IPS DF 6.9 (cell line): ENCODE measurements at regions not wholly inside any gene's neighbourhood (a gene's known extent, or its start where the extent isn't known, plus 50 kb on each side); places are given as distances from the start of the nearest gene placed in this dataset.

Experiments used
- DNase-seq: peaks from one replicate; pipeline ENCODE4 v3.0.0-alpha.2; 2013; ENCODE audit warnings: low read depth, low spot score
- H3K27ac ChIP-seq: one replicate; pipeline ENCODE4 v1.5.1; 2013; ENCODE audit warnings: low read length, control low read depth
- H3K27me3 ChIP-seq: 2 replicates; pipeline ENCODE4 v1.6.1; 2013; ENCODE audit warnings: mild to moderate bottlenecking, low read length; ENCODE audit not compliant: control insufficient read depth, insufficient read depth
- H3K36me3 ChIP-seq: 2 replicates; pipeline ENCODE4 v1.6.1; 2013; ENCODE audit warnings: low read length; ENCODE audit not compliant: control insufficient read depth, insufficient read depth
- H3K4me1 ChIP-seq: 2 replicates; pipeline ENCODE4 v1.6.1; 2013; ENCODE audit warnings: low read length; ENCODE audit not compliant: control insufficient read depth, insufficient read depth
- H3K4me3 ChIP-seq: 2 replicates; pipeline ENCODE4 v1.5.1; 2013; ENCODE audit warnings: mild to moderate bottlenecking, low read length
- H3K9me3 ChIP-seq: 2 replicates; pipeline ENCODE4 v1.6.1; 2013; ENCODE audit warnings: low read length, inconsistent platforms; ENCODE audit not compliant: control insufficient read depth, insufficient read depth
- WGBS: extraction: QIAGEN DNeasy Blood & Tissue Kit; methylation state at CpG from one replicate; pipeline ENCODE4 v1.1.7; 2013; ENCODE audit warnings: mixed read lengths, missing lambda C conversion rate; ENCODE audit not compliant: insufficient read length, insufficient coverage; 5-methylcytosine and 5-hydroxymethylcytosine counted together

DNA sequence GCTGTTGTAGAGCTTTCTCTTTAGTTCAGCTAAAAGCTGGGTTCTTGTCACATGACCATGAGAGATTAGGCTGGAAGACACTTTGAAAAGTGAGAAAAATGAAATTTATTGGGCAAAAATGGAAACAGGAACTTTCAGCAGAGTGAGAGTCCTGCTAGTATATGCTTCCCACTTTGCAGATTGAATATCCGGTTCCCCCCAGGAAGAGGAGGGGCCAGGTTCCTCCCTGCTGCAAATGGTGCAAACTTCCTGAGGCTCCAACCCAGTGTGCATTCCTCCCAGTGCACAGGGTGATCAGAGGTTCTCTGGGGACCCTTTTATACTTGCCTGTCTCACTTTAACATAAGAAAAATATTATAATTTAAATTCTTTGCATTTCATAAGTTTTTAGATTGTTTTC, 119.9 kb upstream of the SPIN4 start:
- no peak for DNase-seq
- no peak overlapping the region for H3K4me3 ChIP-seq
- no peaks in the 10 kb centered on the region for H3K4me1 ChIP-seq
- H3K9me3 ChIP-seq = no peaks in the 10 kb centered on the region
- no peaks in the 10 kb centered on the region for H3K36me3 ChIP-seq
- no peak overlapping the region for H3K27ac ChIP-seq
- no CpG with 5 or more reads among the region's 1 CpG for WGBS
- H3K27me3 ChIP-seq = no peaks in the 10 kb centered on the region

DNA sequence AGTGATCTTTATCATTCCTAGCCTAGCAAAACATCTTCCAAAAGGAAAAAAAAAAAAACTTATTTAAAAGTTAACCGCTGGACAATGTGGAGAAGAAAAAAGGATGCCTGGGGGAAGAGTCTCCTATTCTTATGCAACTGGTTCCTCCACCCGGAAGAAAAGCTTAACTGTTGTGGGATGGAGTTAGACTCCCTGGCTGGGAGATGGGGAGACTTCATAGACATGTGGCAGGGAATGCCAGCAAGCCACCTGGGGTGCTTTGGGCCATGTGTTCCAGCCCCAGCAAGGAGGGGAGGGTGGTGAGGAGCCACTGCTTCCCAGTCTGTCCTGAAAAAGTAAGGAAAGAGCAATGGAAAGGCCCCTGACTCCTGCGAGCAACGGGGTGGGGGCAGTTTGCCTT, 119.4 kb upstream of the SPIN4 start:
- no peaks in the 10 kb centered on the region for H3K27me3 ChIP-seq
- H3K4me1 ChIP-seq = no peaks in the 10 kb centered on the region
- no peaks in the 10 kb centered on the region for H3K9me3 ChIP-seq
- WGBS = no CpG with 5 or more reads among the region's 4 CpGs
- H3K36me3 ChIP-seq = no peaks in the 10 kb centered on the region
- H3K4me3 ChIP-seq = no peak overlapping the region
- no peak overlapping the region for H3K27ac ChIP-seq
- DNase-seq = no peak

DNA sequence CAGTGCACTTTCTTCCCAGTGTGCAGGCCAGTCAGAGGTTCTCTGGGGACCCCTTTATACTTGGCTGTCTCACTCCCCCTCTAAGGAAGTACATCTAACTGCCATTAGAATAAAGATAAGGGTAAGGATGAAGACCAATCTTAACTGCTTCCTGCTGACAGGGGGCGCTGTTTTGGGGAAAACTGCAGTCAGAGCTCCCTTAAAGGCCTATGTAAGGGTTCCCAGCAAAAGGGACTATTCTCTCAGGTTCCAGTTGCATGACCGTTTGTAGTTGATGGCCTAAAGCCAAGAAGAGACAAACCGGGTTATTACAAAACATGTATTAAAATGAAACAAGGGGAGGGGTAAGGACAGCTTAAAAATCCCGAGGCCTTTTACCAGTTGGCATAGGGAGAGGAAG, 115.6 kb upstream of the SPIN4 start:
- Histone ChIP-seq H3K4me3 (no peak overlapping the region), H3K27me3 (no peaks in the 10 kb centered on the region), H3K4me1 (no peaks in the 10 kb centered on the region), H3K9me3 (no peaks in the 10 kb centered on the region), H3K36me3 (no peaks in the 10 kb centered on the region), H3K27ac (no peak overlapping the region)
- no CpG with 5 or more reads among the region's 4 CpGs for WGBS
- no peak for DNase-seq

DNA sequence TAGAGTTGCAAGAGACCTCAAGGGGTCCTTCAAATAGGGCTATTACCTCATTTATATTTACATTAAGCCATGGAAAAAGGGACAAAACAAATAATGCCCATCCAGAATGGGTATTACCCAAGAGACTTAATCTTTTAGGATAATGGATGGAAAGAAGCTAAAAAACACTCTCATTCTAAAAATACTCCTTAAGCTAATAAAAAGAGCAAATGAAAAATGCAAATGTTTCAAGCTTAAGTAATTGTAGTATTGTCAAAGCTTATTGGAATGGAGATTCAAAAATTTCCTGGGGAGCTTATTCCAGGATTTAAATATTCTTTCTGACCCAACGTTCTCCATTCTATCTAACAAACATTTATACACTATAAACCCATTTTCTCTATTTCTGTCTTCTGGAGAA, 107.8 kb upstream of the SPIN4 start:
- no peaks in the 10 kb centered on the region for H3K4me1 ChIP-seq
- H3K27me3 ChIP-seq = no peaks in the 10 kb centered on the region
- no CpG with 5 or more reads among the region's 1 CpG for WGBS
- H3K27ac ChIP-seq = no peak overlapping the region
- H3K36me3 ChIP-seq = no peaks in the 10 kb centered on the region
- no peak for DNase-seq
- H3K4me3 ChIP-seq = no peak overlapping the region
- H3K9me3 ChIP-seq = no peaks in the 10 kb centered on the region

DNA sequence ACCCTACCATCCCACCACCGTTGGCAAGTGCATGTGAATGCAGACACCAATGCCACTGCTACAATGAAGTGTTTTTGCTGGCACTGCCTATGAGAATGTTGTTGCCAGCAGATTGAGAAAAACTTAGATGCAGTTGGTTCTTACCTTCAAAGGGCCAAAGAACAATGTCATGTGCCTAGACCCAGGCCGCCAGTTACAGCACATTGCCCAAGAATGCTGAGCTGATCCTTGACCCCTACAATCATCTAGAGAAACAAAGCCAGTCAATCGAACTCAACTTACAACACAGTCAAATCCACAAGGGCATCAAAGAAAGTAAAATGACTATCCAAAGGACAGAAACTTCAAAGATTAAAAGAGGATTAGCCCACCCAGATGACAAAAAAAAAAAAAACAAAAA, 102.4 kb upstream of the SPIN4 start:
- H3K9me3 ChIP-seq = no peaks in the 10 kb centered on the region
- DNase-seq = no peak
- H3K4me1 ChIP-seq = no peaks in the 10 kb centered on the region
- no peaks in the 10 kb centered on the region for H3K27me3 ChIP-seq
- H3K36me3 ChIP-seq = no peaks in the 10 kb centered on the region
- no CpG with 5 or more reads among the region's 3 CpGs for WGBS
- no peak overlapping the region for H3K27ac ChIP-seq
- no peak overlapping the region for H3K4me3 ChIP-seq

DNA sequence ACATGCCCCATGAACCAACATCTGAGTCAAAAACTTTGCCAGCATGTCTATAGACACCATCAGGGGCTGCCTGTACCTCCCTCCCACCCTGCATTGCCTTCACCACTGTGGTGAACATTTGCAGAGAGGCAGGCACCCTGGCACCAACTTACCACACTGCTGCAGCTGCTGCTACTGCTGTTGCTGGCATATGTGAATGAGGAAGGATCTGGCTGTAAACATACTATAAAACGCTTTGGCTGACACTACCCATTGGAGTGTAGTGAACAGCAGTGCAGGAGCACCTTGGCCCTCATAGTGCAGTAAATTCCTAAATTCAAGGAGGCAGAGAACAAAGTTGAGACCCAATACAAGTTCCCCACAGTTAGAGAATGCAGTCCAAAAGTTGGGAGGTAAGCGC, 90.6 kb upstream of the SPIN4 start:
- H3K4me3 ChIP-seq = no peak overlapping the region
- no peaks in the 10 kb centered on the region for H3K9me3 ChIP-seq
- no peak overlapping the region for H3K27ac ChIP-seq
- no CpG with 5 or more reads among the region's 2 CpGs for WGBS
- H3K27me3 ChIP-seq = no peaks in the 10 kb centered on the region
- H3K4me1 ChIP-seq = no peaks in the 10 kb centered on the region
- H3K36me3 ChIP-seq = no peaks in the 10 kb centered on the region
- DNase-seq = no peak

DNA sequence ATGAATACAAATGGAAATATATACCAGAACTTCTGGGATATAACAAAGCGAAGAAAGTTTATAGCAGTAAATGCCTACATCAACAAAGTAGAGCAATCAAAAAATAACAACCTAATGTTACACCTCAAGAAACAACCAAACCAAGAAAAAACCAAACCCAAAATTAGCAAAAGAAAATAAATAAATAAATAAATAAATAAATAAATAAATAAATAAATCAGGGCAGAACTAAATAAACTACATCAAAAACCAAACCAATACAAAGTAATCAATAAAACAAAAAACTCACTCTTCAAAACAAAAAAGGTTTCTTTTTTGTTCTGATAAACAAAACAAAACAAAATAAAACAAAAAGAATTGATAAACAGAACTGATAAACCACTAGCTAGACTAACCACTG, 88.4 kb upstream of the SPIN4 start:
- no peaks in the 10 kb centered on the region for H3K27me3 ChIP-seq
- no peaks in the 10 kb centered on the region for H3K4me1 ChIP-seq
- H3K9me3 ChIP-seq = no peaks in the 10 kb centered on the region
- DNase-seq = no peak
- no CpG with 5 or more reads among the region's 1 CpG for WGBS
- H3K27ac ChIP-seq = no peak overlapping the region
- no peak overlapping the region for H3K4me3 ChIP-seq
- H3K36me3 ChIP-seq = no peaks in the 10 kb centered on the region

DNA sequence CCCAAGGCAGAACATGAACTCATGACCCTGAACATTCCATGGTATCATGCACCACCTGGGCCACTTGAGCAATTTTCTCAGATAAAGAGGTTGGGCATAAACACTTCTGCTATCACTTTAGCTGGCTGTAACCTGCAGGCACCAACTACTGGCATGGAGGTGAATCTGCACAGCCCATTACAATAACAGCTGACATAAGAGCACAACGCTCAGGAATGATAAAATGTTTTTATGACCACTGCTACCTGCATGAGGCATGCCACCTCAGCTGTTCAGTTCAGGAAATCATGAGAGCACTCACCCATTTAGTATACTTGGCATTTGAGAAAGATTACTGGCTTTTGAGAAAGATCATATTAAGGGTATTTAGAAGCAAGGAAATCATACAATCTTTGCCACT, 85.7 kb upstream of the SPIN4 start:
- Histone ChIP-seq H3K36me3 (no peaks in the 10 kb centered on the region), H3K4me3 (no peak overlapping the region), H3K27ac (no peak overlapping the region), H3K4me1 (no peaks in the 10 kb centered on the region), H3K9me3 (no peaks in the 10 kb centered on the region), H3K27me3 (no peaks in the 10 kb centered on the region)
- no CpG with 5 or more reads among the region's 1 CpG for WGBS
- DNase-seq = no peak

DNA sequence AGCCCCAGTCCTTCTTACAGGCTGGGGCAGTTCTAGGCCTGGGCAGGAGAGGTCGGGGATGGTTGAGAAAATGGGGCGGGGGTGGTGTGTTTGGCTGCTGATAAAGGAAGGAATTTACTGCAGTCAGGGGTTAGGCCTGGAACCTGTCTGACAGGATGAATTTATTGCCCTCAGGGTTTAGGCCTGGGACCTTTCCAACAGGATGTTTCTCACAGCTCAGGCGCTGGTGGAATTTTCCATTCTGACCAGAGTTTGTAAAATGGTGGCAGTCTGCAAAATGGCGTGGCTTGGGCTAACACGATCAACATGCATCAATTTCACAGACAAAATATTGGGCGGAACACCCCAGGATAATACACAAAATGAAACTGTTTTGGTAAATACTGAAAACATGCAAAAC, 83.5 kb upstream of the SPIN4 start:
- Histone ChIP-seq H3K9me3 (no peaks in the 10 kb centered on the region), H3K4me3 (no peak overlapping the region), H3K4me1 (no peaks in the 10 kb centered on the region), H3K27me3 (no peaks in the 10 kb centered on the region), H3K27ac (no peak overlapping the region), H3K36me3 (no peaks in the 10 kb centered on the region)
- no CpG with 5 or more reads among the region's 6 CpGs for WGBS
- DNase-seq = no peak

DNA sequence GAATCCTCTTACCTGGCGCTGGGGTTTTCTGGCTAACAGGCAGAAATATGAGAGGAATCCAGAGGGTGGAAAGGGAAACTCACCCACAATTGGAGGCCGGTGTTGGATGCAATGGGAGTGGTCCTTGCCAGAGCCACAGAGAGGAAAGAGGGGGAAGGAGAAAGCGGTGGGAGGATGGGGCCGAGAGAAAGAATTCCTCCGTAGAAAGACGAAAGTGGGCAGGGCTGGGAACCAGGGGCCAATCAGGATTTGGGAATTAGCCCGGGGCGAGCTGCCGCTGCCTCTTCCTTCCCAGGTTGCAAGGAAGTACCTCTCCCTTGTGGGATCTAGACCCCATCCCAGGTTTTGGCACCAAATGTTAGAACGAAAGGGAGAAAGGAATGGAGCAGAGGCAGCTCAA, 83.1 kb upstream of the SPIN4 start:
- H3K9me3 ChIP-seq = no peaks in the 10 kb centered on the region
- no peak for DNase-seq
- no peaks in the 10 kb centered on the region for H3K36me3 ChIP-seq
- no peaks in the 10 kb centered on the region for H3K27me3 ChIP-seq
- WGBS = no CpG with 5 or more reads among the region's 10 CpGs
- no peak overlapping the region for H3K27ac ChIP-seq
- no peak overlapping the region for H3K4me3 ChIP-seq
- no peaks in the 10 kb centered on the region for H3K4me1 ChIP-seq

DNA sequence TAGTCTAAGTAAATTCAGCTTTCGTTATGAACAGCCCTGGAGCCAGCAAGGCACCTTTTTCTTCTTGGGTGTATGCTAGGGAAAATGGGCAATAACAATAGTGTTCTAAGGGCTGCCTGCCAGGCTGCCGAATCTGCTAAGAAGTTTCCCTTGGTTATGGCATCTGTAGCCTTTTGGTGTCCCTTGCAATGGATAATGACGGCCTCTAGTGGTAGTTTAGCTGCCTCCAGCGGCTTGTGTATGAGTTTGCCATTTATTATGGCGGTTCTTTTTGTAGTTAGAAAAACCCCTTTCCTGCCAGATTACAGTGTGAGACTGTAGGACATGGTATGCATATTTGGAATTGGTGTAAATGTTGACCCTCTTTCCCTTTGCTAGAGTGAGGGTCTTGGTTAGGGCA, 78.9 kb upstream of the SPIN4 start:
- H3K9me3 ChIP-seq = no peaks in the 10 kb centered on the region

More for the DNA sequence above, 78.9 kb upstream of the SPIN4 start:
- no peak for DNase-seq
- WGBS = no CpG with 5 or more reads among the region's 5 CpGs
- no peaks in the 10 kb centered on the region for H3K36me3 ChIP-seq
- no peaks in the 10 kb centered on the region for H3K4me1 ChIP-seq
- H3K4me3 ChIP-seq = no peak overlapping the region
- H3K27me3 ChIP-seq = no peaks in the 10 kb centered on the region
- H3K27ac ChIP-seq = no peak overlapping the region
